OCI-LY7 (cell line): ENCODE measurements at regions not wholly inside any gene's neighbourhood (a gene's known extent, or its start where the extent isn't known, plus 50 kb on each side); places are given as distances from the start of the nearest gene placed in this dataset.

Source experiments
- BruUV-seq: library from RNA; stranded (reverse); fragments of 400-500 nt; replicated peaks from 2 replicates; lab custom pipeline; 2021; lab: Mats Ljungman, UMichigan
- CTCF ChIA-PET: fragments of 300-600 bp; sonication (Branson Sonifier 250); formaldehyde crosslinking; loops from one replicate; lab custom pipeline; 2022; ENCODE audit warnings: antibody characterized with exemption; ENCODE audit not compliant: unreplicated experiment; lab: Charles Lee
- POLR2A ChIA-PET: fragments of 300-600 bp; sonication (Branson Sonifier 250); formaldehyde crosslinking; loops from one replicate; lab custom pipeline; 2022; ENCODE audit warnings: antibody characterized with exemption; lab: Charles Lee
- DNase-seq: peaks from one replicate; pipeline ENCODE4 v3.0.0-alpha.2; 2015; ENCODE audit warnings: low spot score
- H2AFZ ChIP-seq: fragments of 200-600 bp; sonication (generic), shearing (Covaris generic); 2 replicates; pipeline ENCODE4 v1.6.1; 2014; ENCODE audit warnings: mild to moderate bottlenecking, antibody characterized with exemption, low read length, moderate library complexity
- H3K27ac ChIP-seq: fragments of 200-600 bp; sonication (generic); 2 replicates; pipeline ENCODE4 v1.5.1; 2014; ENCODE audit warnings: mixed run types, low read depth, mild to moderate bottlenecking, moderate library complexity, low read length, inconsistent platforms; ENCODE audit not compliant: poor library complexity, severe bottlenecking
- H3K36me3 ChIP-seq: fragments of 200-600 bp; sonication (generic); 2 replicates; pipeline ENCODE4 v1.6.1; 2014; ENCODE audit warnings: mild to moderate bottlenecking, antibody characterized with exemption, low read length, moderate library complexity, mixed read lengths; ENCODE audit not compliant: insufficient read depth
- H3K4me1 ChIP-seq: fragments of 200-600 bp; sonication (generic); 2 replicates; pipeline ENCODE4 v1.5.1; 2014; ENCODE audit warnings: mild to moderate bottlenecking, low read length; ENCODE audit not compliant: insufficient read depth, poor library complexity, severe bottlenecking
- H3K4me2 ChIP-seq: fragments of 200-600 bp; sonication (generic); 2 replicates; pipeline ENCODE4 v1.6.1; 2014; ENCODE audit warnings: mild to moderate bottlenecking, low read length
- H3K4me3 ChIP-seq: fragments of 200-600 bp; sonication (generic); 2 replicates; pipeline ENCODE4 v1.5.1; 2014; ENCODE audit warnings: mild to moderate bottlenecking, low read depth, low read length; ENCODE audit not compliant: poor library complexity, severe bottlenecking
- H3K79me2 ChIP-seq: fragments of 200-600 bp; sonication (generic); 2 replicates; pipeline ENCODE4 v1.6.1; 2016; ENCODE audit warnings: low read depth, mild to moderate bottlenecking, low read length, moderate library complexity, mixed read lengths; ENCODE audit not compliant: insufficient read depth
- H3K9me2 ChIP-seq: fragments of 200-600 bp; sonication (generic); 2 replicates; pipeline ENCODE4 v1.6.1; 2016; ENCODE audit warnings: mild to moderate bottlenecking, low read length, mixed read lengths; ENCODE audit not compliant: insufficient read depth
- H3K9me3 ChIP-seq: fragments of 200-600 bp; sonication (generic); 2 replicates; pipeline ENCODE4 v1.6.1; 2014; ENCODE audit warnings: mild to moderate bottlenecking, mixed run types, low read length, mixed read lengths
- H4K20me1 ChIP-seq: fragments of 200-600 bp; sonication (generic); 2 replicates; pipeline ENCODE4 v1.6.1; 2014; ENCODE audit warnings: mild to moderate bottlenecking, antibody characterized with exemption, low read length, moderate library complexity, mixed read lengths; ENCODE audit not compliant: insufficient read depth
- EZH2phosphoT487 ChIP-seq: fragments of 200-600 bp; sonication (generic); IDR thresholded peaks from 2 replicates; pipeline ENCODE4 v1.6.1; 2018; ENCODE audit warnings: low read depth, borderline replicate concordance, mild to moderate bottlenecking, mixed run types, antibody characterized with exemption, low read length, moderate library complexity, mixed read lengths
- intact Hi-C: fragments of 100-400 bp; cut with micrococcal nuclease; formaldehyde crosslinking; loops from one replicate; pipeline ENCODE4 v1.10.0; 2022; ENCODE audit not compliant: unreplicated experiment
- TF ChIP-seq, protein P1 (sequence below): fragments of 200-600 bp; sonication (generic); conservative IDR thresholded peaks from 2 replicates; pipeline ENCODE4 v1.5.1; 2014; ENCODE audit warnings: mild to moderate bottlenecking, antibody characterized with exemption, low read length, moderate library complexity, mixed read lengths

DNA sequence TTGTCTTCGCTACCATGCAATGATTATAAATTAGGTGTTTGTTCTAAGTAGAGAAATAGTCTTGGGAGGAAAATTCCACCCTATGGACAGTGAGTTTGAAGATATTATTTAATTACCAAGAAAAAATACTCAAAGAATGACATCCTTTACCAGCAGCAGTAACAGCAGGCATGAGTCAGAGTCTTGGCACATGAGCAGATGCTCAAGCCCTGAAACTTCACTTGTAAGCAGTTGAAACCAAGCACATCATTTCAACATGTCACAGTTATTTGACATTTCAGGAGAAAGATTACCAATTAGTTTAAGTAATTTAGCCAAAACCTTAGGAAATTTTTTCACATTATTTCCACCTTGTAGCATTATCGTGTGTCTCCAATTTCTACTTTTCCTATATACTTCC is 99.2 kb downstream of the C12orf50 start:
- H3K27ac ChIP-seq, result no peak overlapping the region
- H2AFZ ChIP-seq, result no peak overlapping the region
- CTCF ChIA-PET, result no interaction called here
- no peaks in the 10 kb centered on the region for H3K9me3 ChIP-seq
- no peaks in the 10 kb centered on the region for H3K4me1 ChIP-seq
- H4K20me1 ChIP-seq, result no peaks in the 10 kb centered on the region
- intact Hi-C loops, result no loop called here
- no peaks in the 10 kb centered on the region for H3K36me3 ChIP-seq
- no peak overlapping the region for H3K4me3 ChIP-seq
- H3K9me2 ChIP-seq, result no peaks in the 10 kb centered on the region
- POLR2A ChIA-PET, result interaction anchor here (0.6 kb wide), 1 partner anchor 540 kb away, joined by 3 read pairs; no protein-coding TSS in a partner anchor
- no peaks in the 10 kb centered on the region for H3K79me2 ChIP-seq
- DNase-seq, result no peak
- BruUV-seq, result no TSS peak
- TF ChIP-seq, protein P1, sequence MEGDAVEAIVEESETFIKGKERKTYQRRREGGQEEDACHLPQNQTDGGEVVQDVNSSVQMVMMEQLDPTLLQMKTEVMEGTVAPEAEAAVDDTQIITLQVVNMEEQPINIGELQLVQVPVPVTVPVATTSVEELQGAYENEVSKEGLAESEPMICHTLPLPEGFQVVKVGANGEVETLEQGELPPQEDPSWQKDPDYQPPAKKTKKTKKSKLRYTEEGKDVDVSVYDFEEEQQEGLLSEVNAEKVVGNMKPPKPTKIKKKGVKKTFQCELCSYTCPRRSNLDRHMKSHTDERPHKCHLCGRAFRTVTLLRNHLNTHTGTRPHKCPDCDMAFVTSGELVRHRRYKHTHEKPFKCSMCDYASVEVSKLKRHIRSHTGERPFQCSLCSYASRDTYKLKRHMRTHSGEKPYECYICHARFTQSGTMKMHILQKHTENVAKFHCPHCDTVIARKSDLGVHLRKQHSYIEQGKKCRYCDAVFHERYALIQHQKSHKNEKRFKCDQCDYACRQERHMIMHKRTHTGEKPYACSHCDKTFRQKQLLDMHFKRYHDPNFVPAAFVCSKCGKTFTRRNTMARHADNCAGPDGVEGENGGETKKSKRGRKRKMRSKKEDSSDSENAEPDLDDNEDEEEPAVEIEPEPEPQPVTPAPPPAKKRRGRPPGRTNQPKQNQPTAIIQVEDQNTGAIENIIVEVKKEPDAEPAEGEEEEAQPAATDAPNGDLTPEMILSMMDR, result no peak
- no peak for TF ChIP-seq EZH2phosphoT487
- no peak overlapping the region for H3K4me2 ChIP-seq

GRCh38 chr12:87929346-87929745 is 99.9 kb downstream of the C12orf50 start:
- Histone ChIP-seq H3K4me2 (no peak overlapping the region), H2AFZ (no peak overlapping the region), H3K79me2 (no peaks in the 10 kb centered on the region), H3K4me3 (no peak overlapping the region), H3K36me3 (no peaks in the 10 kb centered on the region), H3K9me3 (no peaks in the 10 kb centered on the region), H4K20me1 (no peaks in the 10 kb centered on the region), H3K9me2 (no peaks in the 10 kb centered on the region), H3K4me1 (no peaks in the 10 kb centered on the region), H3K27ac (no peak overlapping the region)
- BruUV-seq, result no TSS peak
- ChIA-PET CTCF (no interaction called here), POLR2A (no interaction called here)
- intact Hi-C loops, result no loop called here
- TF ChIP-seq EZH2phosphoT487, result no peak
- TF ChIP-seq, protein P1, result no peak
- DNase-seq, result no peak

DNA sequence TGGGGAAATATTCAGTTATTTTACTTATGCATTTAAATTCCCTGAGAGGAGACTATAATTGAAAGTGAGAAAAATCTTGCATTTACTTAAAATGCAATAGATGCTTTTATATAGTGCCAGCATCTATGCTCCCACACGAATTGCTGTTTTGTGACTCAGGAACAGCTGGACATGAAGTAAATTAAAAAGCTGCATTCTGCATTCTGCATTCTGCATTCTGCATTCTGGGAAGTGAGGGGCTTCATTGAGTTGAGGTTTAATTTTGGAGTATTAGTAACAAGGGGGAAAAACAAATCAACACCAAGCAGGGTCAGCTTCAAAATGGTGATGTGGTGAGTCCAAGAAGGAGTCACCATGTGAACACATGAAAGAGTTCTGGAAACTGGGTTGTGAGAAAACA is 101.2 kb downstream of the C12orf50 start:
- no peaks in the 10 kb centered on the region for H4K20me1 ChIP-seq
- H3K9me3 ChIP-seq, result no peaks in the 10 kb centered on the region
- no peak overlapping the region for H3K4me2 ChIP-seq
- no peaks in the 10 kb centered on the region for H3K79me2 ChIP-seq
- no peak for DNase-seq
- BruUV-seq, result no TSS peak
- intact Hi-C loops, result no loop called here
- H3K27ac ChIP-seq, result no peak overlapping the region
- no peaks in the 10 kb centered on the region for H3K4me1 ChIP-seq
- ChIA-PET CTCF (no interaction called here), POLR2A (no interaction called here)
- H3K36me3 ChIP-seq, result no peaks in the 10 kb centered on the region
- H2AFZ ChIP-seq, result no peak overlapping the region
- H3K4me3 ChIP-seq, result no peak overlapping the region
- TF ChIP-seq, protein P1, result no peak
- TF ChIP-seq EZH2phosphoT487, result no peak
- H3K9me2 ChIP-seq, result no peaks in the 10 kb centered on the region
